ENCODE measurements at regions not wholly inside any gene's neighbourhood (a gene's known extent, or its start where the extent isn't known, plus 50 kb on each side); places are given as distances from the start of the nearest gene placed in this dataset.

DNA sequence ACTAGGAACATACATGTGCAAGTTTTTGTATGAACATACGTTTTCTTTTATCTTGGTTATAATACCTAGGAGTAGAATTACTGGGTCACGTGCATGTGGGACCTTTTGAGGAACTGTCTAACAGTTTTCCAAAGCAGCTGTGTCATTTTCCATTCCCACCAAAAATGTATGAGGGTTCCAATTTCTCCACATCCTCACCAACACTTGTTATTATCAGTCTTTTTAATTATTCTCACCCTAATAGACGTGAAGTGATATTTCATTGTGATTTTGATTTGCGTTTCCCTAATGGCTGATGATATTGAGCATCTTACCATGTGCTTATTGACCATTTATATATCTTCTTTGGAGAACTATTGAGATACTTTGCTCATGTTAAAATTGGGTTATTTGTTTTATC lies 162.1 kb downstream of the CHST1 start:
- 27% methylated on average over 4 of the region's 4 CpGs for WGBS (ENCODE audit: low lambda C conversion rate)
- TF ChIP-seq TAF1 (IDR thresholded peaks at IDR 0.05; ENCODE audit: borderline replicate concordance, low read depth, low read length): no peak
- TF ChIP-seq YY1 (IDR thresholded peaks at IDR 0.05; ENCODE audit: low read depth): no peak
- TF ChIP-seq RFX5 (IDR thresholded peaks at IDR 0.05; ENCODE audit: low read length): no peak
- no peak for TF ChIP-seq FOXJ3 (CRISPR knock-in tag; IDR thresholded peaks at IDR 0.05)
- no peak for TF ChIP-seq JUND (IDR thresholded peaks at IDR 0.05)

DNA sequence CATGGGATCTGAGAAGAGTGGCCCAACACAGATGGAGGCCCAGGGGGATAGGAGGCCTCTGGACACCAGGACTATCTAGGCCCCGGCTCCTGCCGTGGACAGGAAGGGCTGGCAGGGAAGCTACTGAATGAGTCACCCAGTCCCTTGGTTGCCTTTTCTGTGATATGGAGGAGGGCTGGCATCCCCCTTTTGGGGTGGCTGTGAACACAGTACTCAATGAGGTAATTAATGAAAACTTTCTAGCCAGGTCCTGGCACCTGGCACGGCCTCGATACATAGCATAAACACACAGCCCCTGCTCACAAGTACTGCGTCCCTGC lies 163.2 kb downstream of the CHST1 start:
- no peak for DNase-seq
- Histone ChIP-seq H3K9ac (no peak overlapping the region), H3K27me3 (ENCODE audit: insufficient read depth) (no peaks in the 10 kb centered on the region), H3K9me2 (no peaks in the 10 kb centered on the region), H3K4me1 (ENCODE audit: control insufficient read depth in 1 of 2, insufficient read depth in 2 of 2, low read depth in 1 of 2, low read length in 1 of 2) (no peaks in the 10 kb centered on the region; a peak in 1 of 4 replicates), H3K79me2 (ENCODE audit: insufficient read depth) (no peaks in the 10 kb centered on the region), H3F3A (replicated peaks; ENCODE audit: insufficient read depth) (no peaks in the 10 kb centered on the region), H3K4me3 (ENCODE audit: low read depth in 2 of 2, low read length in 1 of 2) (no peak overlapping the region), H3K27ac (ENCODE audit: low read depth in 2 of 2, low read length in 1 of 2) (no peak overlapping the region), H4K20me1 (ENCODE audit: insufficient read depth) (no peaks in the 10 kb centered on the region), H2AFZ (ENCODE audit: low read depth) (no peak overlapping the region), H3K4me2 (no peak overlapping the region), H3K9me3 (no peaks in the 10 kb centered on the region), H3K36me3 (replicated peaks in 1 of 2; ENCODE audit: control insufficient read depth in 1 of 2, insufficient read depth in 2 of 2, low read length in 1 of 2) (no peaks in the 10 kb centered on the region)
- ChIA-PET CTCF (interaction anchor here (1.7 kb wide), 1 partner anchor 96 kb away, joined by 4 read pairs; no protein-coding TSS in a partner anchor), POLR2A (no interaction called here)
- 80% methylated on average over 4 of the region's 5 CpGs for WGBS (ENCODE audit: low lambda C conversion rate)
- TF ChIP-seq, protein P1, sequence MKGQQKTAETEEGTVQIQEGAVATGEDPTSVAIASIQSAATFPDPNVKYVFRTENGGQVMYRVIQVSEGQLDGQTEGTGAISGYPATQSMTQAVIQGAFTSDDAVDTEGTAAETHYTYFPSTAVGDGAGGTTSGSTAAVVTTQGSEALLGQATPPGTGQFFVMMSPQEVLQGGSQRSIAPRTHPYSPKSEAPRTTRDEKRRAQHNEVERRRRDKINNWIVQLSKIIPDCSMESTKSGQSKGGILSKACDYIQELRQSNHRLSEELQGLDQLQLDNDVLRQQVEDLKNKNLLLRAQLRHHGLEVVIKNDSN (IDR thresholded peaks at IDR 0.05; ENCODE audit: borderline replicate concordance, low read depth): no peak
- TF ChIP-seq SIN3A (IDR thresholded peaks at IDR 0.05; ENCODE audit: borderline replicate concordance, low read depth, low read length) (no peak), TAF1 (IDR thresholded peaks at IDR 0.05; ENCODE audit: borderline replicate concordance, low read depth, low read length) (no peak), FOXJ3 (CRISPR knock-in tag; IDR thresholded peaks at IDR 0.05) (no peak), GATA2 (CRISPR knock-in tag; IDR thresholded peaks at IDR 0.05) (no peak)
- TF ChIP-seq, protein P2, sequence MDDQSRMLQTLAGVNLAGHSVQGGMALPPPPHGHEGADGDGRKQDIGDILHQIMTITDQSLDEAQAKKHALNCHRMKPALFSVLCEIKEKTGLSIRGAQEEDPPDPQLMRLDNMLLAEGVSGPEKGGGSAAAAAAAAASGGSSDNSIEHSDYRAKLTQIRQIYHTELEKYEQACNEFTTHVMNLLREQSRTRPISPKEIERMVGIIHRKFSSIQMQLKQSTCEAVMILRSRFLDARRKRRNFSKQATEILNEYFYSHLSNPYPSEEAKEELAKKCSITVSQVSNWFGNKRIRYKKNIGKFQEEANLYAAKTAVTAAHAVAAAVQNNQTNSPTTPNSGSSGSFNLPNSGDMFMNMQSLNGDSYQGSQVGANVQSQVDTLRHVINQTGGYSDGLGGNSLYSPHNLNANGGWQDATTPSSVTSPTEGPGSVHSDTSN (IDR thresholded peaks at IDR 0.05): no peak

More for the DNA sequence above, 162.1 kb downstream of the CHST1 start:
- no peaks in the 10 kb centered on the region; a peak in 1 of 4 replicates for H3K4me1 ChIP-seq (ENCODE audit: control insufficient read depth in 1 of 2, insufficient read depth in 2 of 2, low read depth in 1 of 2, low read length in 1 of 2)
- no peak overlapping the region for H3K9ac ChIP-seq
- DNase-seq: no peak
- ChIA-PET POLR2A (no interaction called here), CTCF (no interaction called here)
- no peak overlapping the region for H2AFZ ChIP-seq (ENCODE audit: low read depth)
- H3K4me3 ChIP-seq (ENCODE audit: low read depth in 2 of 2, low read length in 1 of 2): no peak overlapping the region
- no peak overlapping the region for H3K27ac ChIP-seq (ENCODE audit: low read depth in 2 of 2, low read length in 1 of 2)
- H3K36me3 ChIP-seq (replicated peaks in 1 of 2; ENCODE audit: control insufficient read depth in 1 of 2, insufficient read depth in 2 of 2, low read length in 1 of 2): no peaks in the 10 kb centered on the region
- H3K4me2 ChIP-seq: no peak overlapping the region
- no peaks in the 10 kb centered on the region for H3K9me3 ChIP-seq
- H3K9me2 ChIP-seq: no peaks in the 10 kb centered on the region
- no peaks in the 10 kb centered on the region for H3K27me3 ChIP-seq (ENCODE audit: insufficient read depth)
- H4K20me1 ChIP-seq (ENCODE audit: insufficient read depth): no peaks in the 10 kb centered on the region
- H3K79me2 ChIP-seq (ENCODE audit: insufficient read depth): no peaks in the 10 kb centered on the region
- H3F3A ChIP-seq (replicated peaks; ENCODE audit: insufficient read depth): no peaks in the 10 kb centered on the region
